CD14-positive monocyte (primary cell): ENCODE measurements at regions not wholly inside any gene's neighbourhood (a gene's known extent, or its start where the extent isn't known, plus 50 kb on each side); places are given as distances from the start of the nearest gene placed in this dataset.

ENCODE experiments used
- DNase-seq, 3 donors: peaks; one replicate each; pipeline ENCODE4 v3.0.0-alpha.2; 2011 to 2022
- H2AFZ ChIP-seq: 2 replicates; pipeline ENCODE4 v1.6.0; 2012; ENCODE audit warnings: mild to moderate bottlenecking, low read depth, low read length, inconsistent platforms; ENCODE audit not compliant: insufficient read depth, poor library complexity, severe bottlenecking
- H3K27ac ChIP-seq, 2 donors: 1 replicate in 1 of 2; 2 replicates in 1 of 2; pipeline ENCODE4 v1.5.1; 2012 to 2013; ENCODE audit warnings: low read length in 2 of 2, control low read depth in 1 of 2, inconsistent platforms in 1 of 2, low read depth in 1 of 2, mild to moderate bottlenecking in 1 of 2
- H3K27me3 ChIP-seq, 2 donors: one replicate each; pipeline versions ENCODE4 v1.6.0 to v1.6.1; 2011 to 2013; ENCODE audit warnings: low read length in 2 of 2; ENCODE audit not compliant: control insufficient read depth in 2 of 2, insufficient read depth in 2 of 2
- H3K36me3 ChIP-seq, 2 donors: replicated peaks in 1 of 2; 1 replicate in 1 of 2; 2 replicates in 1 of 2; pipeline versions ENCODE4 v1.5.1 to v1.6.1; 2012 to 2013; ENCODE audit warnings: low read length in 2 of 2, control low read depth in 1 of 2, inconsistent platforms in 1 of 2, mild to moderate bottlenecking in 1 of 2; ENCODE audit not compliant: insufficient read depth in 2 of 2, control insufficient read depth in 1 of 2
- H3K4me1 ChIP-seq, 2 donors: 1 replicate in 1 of 2; 2 replicates in 1 of 2; pipeline versions ENCODE4 v1.5.1 to v1.6.1; 2012 to 2013; ENCODE audit warnings: low read length in 2 of 2, control low read depth in 1 of 2, inconsistent platforms in 1 of 2, mild to moderate bottlenecking in 1 of 2, moderate library complexity in 1 of 2; ENCODE audit not compliant: insufficient read depth in 2 of 2, control insufficient read depth in 1 of 2
- H3K4me2 ChIP-seq: replicated peaks from 2 replicates; pipeline ENCODE3; 2012; ENCODE audit warnings: low read length, moderate library complexity, mild to moderate bottlenecking; ENCODE audit not compliant: poor library complexity, severe bottlenecking; ENCODE audit errors: extremely low read depth
- H3K4me3 ChIP-seq, 3 experiments: fragments of 200-600 bp in 1 of 3; sonication (generic) in 1 of 3; replicated peaks in 1 of 3; 1 replicate in 2 of 3; 2 replicates in 1 of 3; pipeline ENCODE4 v1.5.1; 2011 to 2013; ENCODE audit warnings: low read length in 3 of 3, mild to moderate bottlenecking in 3 of 3, control low read depth in 2 of 3, low read depth in 2 of 3, inconsistent platforms in 1 of 3, moderate library complexity in 1 of 3
- H3K79me2 ChIP-seq: 2 replicates; pipeline ENCODE4 v1.6.0; 2012; ENCODE audit warnings: mild to moderate bottlenecking, control low read depth, inconsistent platforms, low read length, moderate library complexity; ENCODE audit not compliant: insufficient read depth
- H3K9ac ChIP-seq: 2 replicates; pipeline ENCODE4 v1.6.0; 2017; ENCODE audit warnings: low read length, mild to moderate bottlenecking; ENCODE audit not compliant: insufficient read depth, poor library complexity, severe bottlenecking
- H3K9me3 ChIP-seq, 2 donors: replicated peaks in 1 of 2; 1 replicate in 1 of 2; 2 replicates in 1 of 2; pipeline versions ENCODE4 v1.5.1 to v1.6.1; 2012 to 2013; ENCODE audit warnings: low read length in 2 of 2, control low read depth in 1 of 2; ENCODE audit not compliant: control insufficient read depth in 1 of 2, insufficient read depth in 1 of 2
- H4K20me1 ChIP-seq: 2 replicates; pipeline ENCODE4 v1.6.0; 2012; ENCODE audit warnings: mild to moderate bottlenecking, low read length, control low read depth, moderate library complexity; ENCODE audit not compliant: insufficient read depth
- H3K27ac Mint-ChIP-seq, 7 donors: one replicate each; pipeline ENCODE4 v1.8.0; 2020; ENCODE audit warnings: mild to moderate bottlenecking in 7 of 7, mixed read lengths in 7 of 7, moderate library complexity in 6 of 7, inconsistent platforms in 2 of 7
- H3K27me3 Mint-ChIP-seq, 3 donors: one replicate each; pipeline ENCODE4 v1.8.0; 2021 to 2022; ENCODE audit warnings: low read depth in 3 of 3, mild to moderate bottlenecking in 3 of 3, mixed read lengths in 3 of 3, moderate library complexity in 3 of 3, inconsistent platforms in 1 of 3
- H3K36me3 Mint-ChIP-seq, 2 donors: one replicate each; pipeline ENCODE4 v1.8.0; 2020; ENCODE audit warnings: mixed read lengths in 2 of 2, inconsistent platforms in 1 of 2, mild to moderate bottlenecking in 1 of 2
- H3K4me1 Mint-ChIP-seq: one replicate; pipeline ENCODE4 v1.8.0; 2020; ENCODE audit warnings: mild to moderate bottlenecking, mixed read lengths
- H3K4me3 Mint-ChIP-seq, 2 donors: one replicate each; pipeline ENCODE4 v1.8.0; 2020; ENCODE audit warnings: mild to moderate bottlenecking in 2 of 2, mixed read lengths in 2 of 2, moderate library complexity in 1 of 2
- H3K9me3 Mint-ChIP-seq, 7 donors: one replicate each; pipeline ENCODE4 v1.8.0; 2020 to 2022; ENCODE audit warnings: mixed read lengths in 7 of 7, mild to moderate bottlenecking in 6 of 7, moderate library complexity in 6 of 7, inconsistent platforms in 2 of 7
- CTCF ChIP-seq: fragments of 200-600 bp; IDR thresholded peaks from one replicate; pipeline ENCODE4 v1.8.0; 2022; ENCODE audit warnings: antibody characterized with exemption, mild to moderate bottlenecking
- WGBS: methylation state at CpG from one replicate; pipeline ENCODE4 v1.1.5; 2013; ENCODE audit warnings: missing lambda C conversion rate; ENCODE audit not compliant: insufficient coverage; 5-methylcytosine and 5-hydroxymethylcytosine counted together
- intact Hi-C, 2 donors: fragments of 100-400 bp; cut with micrococcal nuclease; formaldehyde crosslinking; loops; one replicate each; pipeline versions ENCODE4 v1.15.0 to v1.15.1; 2023

GRCh38 chr10:78715435-78715834 lies 353.3 kb upstream of the ZMIZ1 start:
- no peak overlapping the region for H3K4me2 ChIP-seq
- no peaks in the 10 kb centered on the region for H3K9me3 ChIP-seq
- H3K4me3 Mint-ChIP-seq: no peak overlapping the region
- no peak overlapping the region for H2AFZ ChIP-seq
- no peak overlapping the region for H3K27ac Mint-ChIP-seq
- no peak for DNase-seq
- no peak for TF ChIP-seq CTCF
- intact Hi-C loops: no loop called here
- H3K9me3 Mint-ChIP-seq: peaks cover 2 to 9% (median 8%) of the 10 kb centered on the region in 7 donors
- no peaks in the 10 kb centered on the region for H3K36me3 ChIP-seq
- H3K36me3 Mint-ChIP-seq: no peaks in the 10 kb centered on the region
- H3K4me3 ChIP-seq: no peak overlapping the region
- H3K27ac ChIP-seq: no peak overlapping the region
- H3K27me3 ChIP-seq: no peaks in the 10 kb centered on the region
- no peaks in the 10 kb centered on the region for H3K4me1 Mint-ChIP-seq
- no peak overlapping the region for H3K9ac ChIP-seq
- H3K79me2 ChIP-seq: no peaks in the 10 kb centered on the region
- H4K20me1 ChIP-seq: no peaks in the 10 kb centered on the region
- no peaks in the 10 kb centered on the region for H3K4me1 ChIP-seq
- peaks cover 2 to 4% (median 3%) of the 10 kb centered on the region in 3 donors for H3K27me3 Mint-ChIP-seq
- WGBS: no CpG with 5 or more reads among the region's 2 CpGs

- no peaks in the 10 kb centered on the region for H3K36me3 ChIP-seq
- no peak overlapping the region for H3K4me3 ChIP-seq
- H3K36me3 Mint-ChIP-seq: no peaks in the 10 kb centered on the region
- DNase-seq: no peak
- peaks cover 2 to 4% (median 3%) of the 10 kb centered on the region in 3 donors for H3K27me3 Mint-ChIP-seq
- no peak overlapping the region for H3K4me2 ChIP-seq
- H4K20me1 ChIP-seq: no peaks in the 10 kb centered on the region
- H3K4me3 Mint-ChIP-seq: no peak overlapping the region
- intact Hi-C loops: no loop called here
- H3K27me3 ChIP-seq: no peaks in the 10 kb centered on the region
- no peaks in the 10 kb centered on the region for H3K9me3 ChIP-seq
- no peaks in the 10 kb centered on the region for H3K79me2 ChIP-seq
- no peak for TF ChIP-seq CTCF
- no peaks in the 10 kb centered on the region for H3K4me1 Mint-ChIP-seq
- WGBS: 93% methylated on average over 4 of the region's 6 CpGs
- no peak overlapping the region for H2AFZ ChIP-seq
- no peak overlapping the region for H3K27ac Mint-ChIP-seq
- no peak overlapping the region for H3K9ac ChIP-seq
- no peak overlapping the region for H3K27ac ChIP-seq
- no peaks in the 10 kb centered on the region for H3K4me1 ChIP-seq
- peaks cover 0 to 5% (median 4%) of the 10 kb centered on the region in 7 donors for H3K9me3 Mint-ChIP-seq
Measured at GRCh38 chr10:78716043-78716660, 352.6 kb upstream of the ZMIZ1 start.
